Renal cortical epithelial cell (primary cell): ENCODE measurements at regions not wholly inside any gene's neighbourhood (a gene's known extent, or its start where the extent isn't known, plus 50 kb on each side); places are given as distances from the start of the nearest gene placed in this dataset.

Experiments used
- DNase-seq: peaks from one replicate; pipeline ENCODE4 v3.0.0-alpha.2; 2011; ENCODE audit warnings: low read depth

DNA sequence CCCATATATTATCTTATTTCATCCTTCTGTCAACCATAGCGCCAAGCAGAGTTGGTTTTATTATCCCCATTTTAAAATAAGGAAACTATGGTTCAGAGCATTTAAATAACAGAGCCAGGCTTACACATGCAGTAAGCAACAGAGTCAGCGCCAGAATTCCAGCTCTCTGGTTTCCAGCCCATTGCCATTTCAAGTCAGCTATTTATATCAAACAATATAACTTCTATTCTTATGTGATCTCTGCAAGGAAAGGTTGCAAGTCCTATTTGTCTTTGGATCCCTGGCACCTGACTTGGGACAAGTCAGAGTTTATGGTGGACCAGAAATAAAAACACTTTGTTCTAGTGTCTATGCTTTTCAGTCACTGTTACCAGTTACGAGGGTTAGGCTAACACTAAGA, 174.1 kb upstream of the EEA1 start:
- no peak for DNase-seq

DNA sequence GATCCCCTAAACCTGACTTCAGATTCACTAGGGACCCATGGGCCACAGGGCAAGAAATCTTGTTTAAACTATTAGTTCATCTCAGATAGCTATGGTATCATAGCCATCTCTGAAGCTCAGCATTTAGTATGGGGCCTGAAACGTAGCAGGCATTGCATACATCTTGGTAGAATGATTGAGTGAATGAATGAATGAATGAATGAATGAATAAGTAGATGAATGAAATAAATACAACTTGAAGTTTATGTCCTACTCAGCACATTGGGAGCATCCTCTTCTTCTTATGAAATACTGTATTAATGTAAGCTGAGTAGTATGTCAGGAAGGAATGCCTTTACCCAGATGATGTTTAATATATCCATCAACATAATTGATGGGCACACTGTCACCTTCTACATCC, 175.4 kb upstream of the EEA1 start:
- DNase-seq: no peak

DNA sequence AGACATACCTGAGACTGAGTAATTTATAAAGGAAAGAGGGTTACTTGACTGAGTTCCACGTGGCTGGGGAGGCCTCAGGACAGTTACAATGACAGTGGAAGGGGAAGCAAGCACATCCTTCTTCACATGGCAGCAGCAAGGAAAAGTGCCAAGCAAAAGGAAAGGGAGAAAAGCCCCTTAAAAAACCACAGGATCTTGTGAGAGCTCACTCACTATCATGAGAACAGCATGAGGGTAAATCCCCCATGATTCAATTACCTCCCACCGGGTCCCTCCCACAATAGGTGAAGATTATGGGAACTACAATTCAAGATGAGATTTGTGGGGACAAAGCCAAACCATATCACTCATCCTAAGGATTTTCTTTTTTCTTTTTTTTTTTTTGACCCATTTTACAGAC, 177.8 kb upstream of the EEA1 start:
- DNase-seq: no peak

DNA sequence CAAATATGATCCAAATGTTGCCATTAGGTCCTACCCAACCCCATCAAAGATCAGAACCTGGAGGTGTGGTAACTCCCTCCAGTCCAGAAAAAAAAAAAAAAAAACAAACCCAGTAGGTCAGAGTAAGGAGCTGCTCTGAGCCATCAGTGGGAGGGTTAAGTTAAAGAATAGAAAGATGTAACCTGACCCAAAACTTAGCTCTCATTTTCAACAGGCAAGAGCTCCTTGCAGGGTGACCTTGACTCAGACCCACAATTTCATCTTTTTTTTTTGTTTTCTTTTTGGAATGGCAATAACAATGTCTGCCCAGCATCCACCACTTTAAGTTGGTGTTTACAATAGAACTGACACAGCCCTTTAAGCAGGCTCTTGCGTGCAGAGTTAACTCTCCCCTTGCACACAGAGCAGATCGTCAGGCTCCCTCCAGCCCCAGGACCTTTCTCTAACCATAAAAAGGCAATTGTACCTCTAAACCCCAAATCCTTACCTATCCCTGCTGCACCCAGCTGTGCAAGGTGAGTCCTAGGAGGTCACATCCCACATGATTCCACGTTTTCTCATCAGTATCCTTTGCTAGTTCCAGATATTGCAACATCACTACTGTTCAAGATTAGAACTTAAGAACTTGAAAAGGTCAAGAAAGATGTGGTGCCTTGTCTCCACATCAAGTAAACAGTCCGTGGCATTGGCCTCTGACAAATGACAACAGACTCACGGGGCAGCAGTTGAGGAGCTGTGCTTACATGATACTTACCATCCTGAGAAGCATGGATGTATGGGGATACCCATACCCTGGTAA, 178.6 kb upstream of the EEA1 start:
- DNase-seq: no peak

DNA sequence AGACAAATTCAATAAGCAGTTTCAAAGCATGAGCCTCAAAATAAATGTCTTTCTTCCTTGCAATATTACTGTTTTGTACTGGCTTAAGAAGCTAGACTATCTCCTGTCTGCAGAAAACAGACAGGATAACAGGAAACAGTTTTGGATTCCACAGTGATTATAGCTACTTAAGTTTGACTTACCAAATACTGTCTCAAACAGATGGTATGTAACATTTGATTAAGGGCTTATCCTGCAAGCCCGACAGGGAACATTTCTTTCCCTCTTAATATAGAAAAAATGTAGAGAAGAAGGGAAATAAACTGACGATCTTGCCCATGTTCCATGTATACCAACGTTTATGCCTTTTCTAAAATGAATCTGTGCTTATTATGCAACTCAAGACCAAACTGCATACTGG, 179.9 kb upstream of the EEA1 start:
- no peak for DNase-seq

DNA sequence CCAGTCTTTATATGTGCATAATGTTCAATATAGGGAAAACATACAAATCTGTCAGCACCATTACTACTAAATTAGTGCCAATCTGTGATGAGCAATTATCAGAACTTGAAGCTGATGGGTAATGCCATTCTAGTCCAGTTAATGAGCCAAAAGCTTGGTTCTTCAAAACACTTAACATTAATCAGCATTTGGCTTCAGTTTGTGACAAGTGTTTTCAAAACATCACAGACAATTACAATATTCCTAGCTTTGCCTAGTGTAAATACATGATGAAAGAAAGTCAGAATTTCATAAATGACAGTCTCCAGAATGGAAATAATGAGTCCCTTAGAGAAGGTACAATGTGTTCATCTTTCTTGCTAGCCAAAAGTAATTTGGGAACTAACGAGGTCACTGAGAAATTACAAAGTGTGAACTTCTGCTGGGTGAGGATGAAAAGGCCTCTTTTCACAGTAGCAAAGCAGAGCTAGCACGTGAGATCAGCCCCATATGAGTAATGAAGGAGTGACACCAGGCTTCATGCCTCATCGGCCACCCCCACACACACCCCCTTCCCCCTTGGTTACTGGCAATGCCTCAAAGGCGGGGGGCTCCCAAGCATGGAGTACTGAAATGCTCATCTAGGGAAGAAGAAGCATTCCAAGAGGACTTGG, 180.6 kb upstream of the EEA1 start:
- peak; percentile 82 for DNase-seq

DNA sequence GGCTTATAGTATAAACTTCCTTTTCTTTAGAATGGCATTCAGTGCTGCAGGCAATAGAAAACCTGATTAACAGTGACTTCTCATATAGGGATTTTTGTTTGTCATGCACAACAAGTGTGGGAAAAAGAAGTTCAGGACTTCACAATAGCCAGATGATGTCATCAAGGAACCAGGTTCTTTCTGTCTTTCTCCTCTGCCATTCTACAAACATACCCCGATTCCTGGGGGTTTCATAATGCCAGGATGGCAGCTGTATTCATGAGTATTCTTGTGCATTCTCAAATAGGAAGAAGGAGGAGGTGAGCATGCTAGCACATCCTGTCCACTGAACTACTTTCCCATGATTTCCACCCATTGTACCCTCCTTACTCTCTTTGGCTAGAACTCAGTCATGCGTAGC, 182.7 kb upstream of the EEA1 start:
- DNase-seq: peak; percentile 84

DNA sequence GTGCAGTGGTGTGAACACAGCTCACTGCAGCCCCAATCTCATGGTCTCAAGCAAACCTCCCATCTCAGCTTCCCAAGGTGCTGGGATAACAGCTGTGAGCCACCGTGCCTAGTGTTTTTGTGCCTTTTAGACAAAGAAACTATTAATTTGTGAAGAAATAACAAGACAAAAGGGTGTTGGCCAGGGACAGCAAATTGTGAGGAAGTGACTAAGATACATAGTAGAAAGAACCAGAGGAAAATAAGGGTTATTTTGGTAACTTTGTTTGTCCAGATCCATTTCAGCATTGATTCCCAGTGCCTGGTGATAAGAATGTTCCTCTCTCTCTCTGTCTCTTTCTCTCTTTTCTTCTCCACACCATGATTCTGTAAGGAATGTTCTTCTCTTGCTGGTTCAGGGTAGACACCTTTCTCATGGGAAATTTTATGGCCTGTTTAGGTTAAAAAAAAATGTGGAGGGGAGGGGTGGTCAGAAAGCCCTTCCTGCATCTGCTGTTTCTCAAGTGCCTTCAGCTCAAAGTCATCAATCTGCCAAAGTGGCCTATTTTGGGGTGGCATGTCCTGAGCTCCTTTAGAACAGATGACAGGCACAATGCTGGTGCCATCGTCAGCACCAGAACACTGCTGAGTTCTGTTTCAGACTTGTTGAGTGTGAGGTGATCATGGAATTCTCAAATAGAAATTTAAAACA, 184.4 kb upstream of the EEA1 start:
- DNase-seq: no peak

DNA sequence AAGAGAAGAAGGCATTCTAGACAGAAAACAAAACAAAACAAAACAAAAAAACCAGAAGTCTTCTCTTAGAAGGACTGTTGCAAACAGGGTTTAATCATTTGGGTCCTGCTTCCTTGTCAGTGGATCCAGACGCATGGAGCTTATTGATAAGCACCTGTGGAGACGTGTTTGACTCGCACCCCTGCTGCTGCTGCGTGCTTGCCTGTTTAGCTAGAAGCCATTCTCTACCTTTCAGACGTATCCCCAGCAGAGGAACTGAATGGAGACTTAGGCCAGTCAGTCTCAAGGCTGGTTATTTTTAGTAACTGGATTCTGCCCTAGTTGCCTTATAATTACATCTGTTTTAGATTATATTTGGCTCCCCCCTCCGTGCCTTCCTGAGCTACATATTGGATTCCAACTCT, 186.1 kb upstream of the EEA1 start:
- no peak for DNase-seq

DNA sequence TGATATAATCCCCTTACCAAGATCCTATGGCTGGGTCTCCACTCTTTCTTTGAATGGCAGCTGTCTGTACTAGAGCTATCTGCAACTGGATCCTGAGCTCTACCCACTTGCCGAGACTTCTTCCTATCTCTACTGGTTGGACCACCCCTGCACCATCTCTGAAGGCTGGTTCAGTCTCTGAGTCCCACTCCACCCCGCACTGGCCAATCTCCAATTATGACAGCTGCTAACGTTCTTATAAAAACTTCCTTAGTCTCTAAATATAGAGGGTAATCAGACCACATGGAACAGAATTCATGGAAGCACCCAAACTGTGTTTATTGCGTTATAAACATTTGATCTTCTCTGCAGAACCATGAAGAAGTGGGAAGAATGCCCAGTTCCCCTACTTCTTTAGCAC, 186.6 kb upstream of the EEA1 start:
- no peak for DNase-seq

DNA sequence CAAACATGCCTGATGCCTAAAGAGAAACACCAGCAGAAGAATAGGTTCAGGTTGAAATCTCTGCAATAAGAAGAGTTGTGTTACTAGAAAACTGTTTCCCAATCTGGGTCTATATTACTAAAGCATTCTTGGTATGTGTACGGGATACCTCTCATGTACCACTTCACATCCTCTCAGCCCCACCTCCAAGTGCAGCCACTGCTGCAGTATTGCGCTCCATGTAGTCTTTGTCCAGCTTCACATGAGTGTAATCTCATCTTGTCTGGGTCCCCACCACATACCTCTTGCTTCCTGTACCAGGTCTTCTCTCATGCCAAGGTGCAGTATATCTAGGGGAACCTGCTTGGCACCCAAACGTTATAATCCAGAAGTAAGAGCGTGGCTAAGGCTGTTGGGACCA, 187.5 kb upstream of the EEA1 start:
- DNase-seq: no peak

DNA sequence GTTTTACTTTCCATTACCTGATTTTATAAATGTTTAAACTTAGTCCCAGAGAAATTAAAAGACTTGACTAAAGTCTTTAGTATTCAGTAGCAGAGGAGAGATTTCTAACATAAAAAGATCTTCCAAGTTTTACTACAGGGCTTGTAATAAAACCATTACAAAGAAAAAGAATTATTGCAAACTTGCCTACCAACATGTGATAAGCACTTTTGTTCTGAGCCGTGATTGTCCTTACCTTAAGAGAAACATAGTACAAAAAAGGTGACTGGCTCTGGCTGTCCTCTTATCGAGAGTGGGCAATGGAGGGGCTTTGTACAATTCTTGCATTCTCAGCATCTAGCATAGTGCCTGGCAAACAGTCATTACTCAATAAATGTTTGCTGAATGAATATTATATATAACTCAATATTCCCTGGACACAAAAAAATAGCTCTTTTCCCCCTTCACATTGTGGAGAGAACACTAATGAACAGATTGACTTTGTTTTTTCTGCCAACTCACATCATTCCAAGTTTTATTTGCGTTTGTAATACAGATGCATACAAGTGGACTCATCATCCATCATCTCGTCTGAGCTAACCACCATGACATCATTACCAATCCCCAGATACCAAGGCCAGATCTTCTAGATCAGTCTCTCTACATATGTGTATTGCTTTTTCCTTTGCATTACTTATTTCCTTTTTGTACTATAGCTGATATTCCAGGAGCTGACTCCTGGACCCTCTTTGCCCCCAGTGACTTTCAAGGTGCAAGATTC, 192.8 kb upstream of the EEA1 start:
- peak; percentile 80 for DNase-seq

DNA sequence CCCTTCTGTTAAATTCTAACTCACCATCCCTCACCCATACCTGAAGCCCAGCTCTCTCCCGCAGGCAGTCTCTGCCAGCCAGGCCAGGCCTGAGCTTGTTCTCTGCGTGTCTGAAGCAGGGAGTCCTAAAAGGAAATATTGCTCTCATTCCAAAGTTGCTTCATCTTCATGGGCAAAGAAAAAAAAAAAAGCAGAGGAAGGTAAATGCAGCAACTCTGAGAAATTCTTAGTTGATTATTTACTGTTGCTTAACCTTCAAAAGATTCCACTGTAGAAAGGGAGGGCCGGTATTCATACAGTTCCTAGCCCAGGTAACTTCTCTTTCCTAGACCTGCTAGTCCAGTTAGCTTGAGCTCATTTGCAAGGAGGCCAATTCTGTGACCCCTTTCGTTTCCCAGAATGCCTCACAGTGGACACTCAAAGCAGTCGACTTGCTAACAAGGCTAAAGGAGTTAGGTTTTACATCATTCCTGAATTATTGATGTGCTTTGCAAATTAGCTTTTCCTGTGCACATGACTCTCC, 193.5 kb upstream of the EEA1 start:
- peak; percentile 97 for DNase-seq

DNA sequence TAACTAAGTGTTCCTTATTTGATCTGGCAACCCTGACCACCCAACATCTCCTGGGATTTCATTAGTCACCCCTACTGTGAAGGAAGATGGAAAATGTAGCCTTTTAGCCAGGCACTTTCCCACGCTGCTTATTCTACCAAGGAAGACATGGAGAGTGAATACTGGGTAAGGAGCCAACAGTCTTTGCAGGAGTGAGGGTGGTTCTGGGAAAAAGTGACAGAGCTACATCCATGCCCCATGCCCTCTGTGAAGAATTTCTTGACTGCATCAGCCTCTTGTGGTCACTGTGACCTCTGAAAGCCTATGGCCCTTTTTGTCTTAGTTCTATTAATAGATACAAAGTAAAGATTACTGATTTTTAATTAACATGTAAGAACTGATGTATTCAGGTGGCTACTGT, 196.0 kb upstream of the EEA1 start:
- DNase-seq: peak; percentile 89

DNA sequence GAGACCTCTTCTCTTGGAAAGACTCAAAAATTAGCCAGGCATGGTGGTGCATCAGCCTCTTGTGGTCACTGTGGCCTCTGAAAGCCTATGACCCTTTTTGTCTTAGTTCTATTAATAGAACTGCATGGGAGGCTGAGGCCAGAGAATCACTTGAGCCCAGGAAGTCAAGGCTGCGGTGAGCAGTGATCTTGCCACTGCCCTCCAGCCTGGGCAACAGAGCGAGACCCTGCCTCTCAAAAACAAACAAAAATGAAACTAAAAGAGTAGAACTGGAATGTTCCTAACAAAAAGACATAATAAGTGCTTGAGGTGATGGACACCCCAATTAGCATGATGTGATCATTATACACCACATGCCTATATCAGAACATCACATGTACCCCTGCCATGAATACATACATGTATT, 197.0 kb upstream of the EEA1 start:
- peak; percentile 85 for DNase-seq

DNA sequence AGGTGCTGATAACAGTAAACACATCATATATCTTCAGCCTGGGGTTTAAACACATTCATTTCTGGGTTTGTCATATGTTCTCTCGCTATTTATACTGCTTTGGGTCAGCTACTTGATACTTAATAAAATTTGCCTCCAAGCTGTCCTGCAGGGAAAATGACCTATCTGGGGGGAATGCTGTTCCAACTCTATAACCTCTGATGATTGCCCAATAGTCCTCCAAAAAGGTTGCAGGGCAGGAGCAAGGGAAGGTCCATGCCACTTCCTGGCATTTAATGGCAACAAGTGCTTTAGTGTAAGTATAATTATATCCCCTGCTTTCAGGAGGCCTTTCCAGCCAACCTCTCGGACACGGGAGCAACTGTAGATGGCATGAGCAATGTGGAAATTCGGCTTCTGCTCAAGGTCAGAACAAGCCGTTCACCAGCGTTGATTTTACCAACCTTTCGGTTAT, 198.0 kb upstream of the EEA1 start:
- peak; percentile 70 for DNase-seq

DNA sequence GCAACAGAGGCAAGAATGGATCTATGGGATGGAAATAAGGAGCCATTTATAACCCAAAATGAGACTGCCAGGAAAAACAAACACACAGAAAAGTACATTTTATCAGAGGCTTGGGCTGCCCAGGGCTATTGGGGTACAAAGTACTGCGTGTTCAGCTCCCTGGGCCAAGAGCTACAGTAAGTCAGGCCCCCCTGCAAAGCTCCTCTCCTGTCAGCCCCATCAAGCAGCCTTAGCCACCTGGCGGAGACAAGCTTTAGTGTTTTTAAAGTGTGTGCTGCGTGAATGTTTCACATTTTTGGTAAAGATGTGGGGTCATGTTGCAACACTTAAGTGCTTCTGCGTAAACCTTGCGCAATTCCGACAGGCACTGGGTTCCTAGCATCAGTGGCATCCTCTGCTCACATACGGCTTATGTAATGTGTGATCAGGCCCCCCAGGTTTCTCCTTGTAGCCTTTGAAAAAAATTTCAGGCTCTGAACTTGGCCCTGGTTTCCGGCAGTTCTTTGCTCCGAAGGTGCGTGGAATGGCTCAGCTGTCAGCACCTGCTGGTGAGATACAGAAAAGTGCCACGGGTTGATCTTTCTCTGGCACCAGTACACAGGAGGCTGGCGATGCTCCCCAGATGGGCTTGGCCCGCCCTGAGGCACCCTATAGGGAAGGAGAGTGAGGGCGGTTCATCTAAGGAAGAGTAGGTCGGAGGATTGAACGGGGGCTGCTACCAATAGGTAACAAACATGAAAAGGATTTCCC, 198.7 kb upstream of the EEA1 start:
- peak; percentile 95 for DNase-seq

DNA sequence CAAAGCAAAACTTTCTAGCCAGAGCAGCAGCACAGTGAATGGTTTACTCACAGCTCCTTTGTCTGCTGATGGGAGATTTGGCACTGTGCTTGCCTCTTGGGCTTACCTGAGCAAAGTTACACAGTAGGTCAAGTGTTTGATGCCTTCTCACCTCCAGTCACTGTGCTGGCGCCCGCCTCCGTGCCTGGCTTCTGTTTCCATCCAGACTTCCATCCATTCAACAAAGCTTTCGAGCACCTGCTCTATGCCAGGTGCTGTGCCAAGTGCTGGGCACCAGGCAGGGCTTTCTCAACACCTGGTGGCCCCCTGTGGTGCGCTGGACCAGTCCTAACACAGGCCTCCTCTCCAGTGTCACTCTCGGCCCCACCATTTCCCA, 199.2 kb upstream of the EEA1 start:
- DNase-seq: no peak

DNA sequence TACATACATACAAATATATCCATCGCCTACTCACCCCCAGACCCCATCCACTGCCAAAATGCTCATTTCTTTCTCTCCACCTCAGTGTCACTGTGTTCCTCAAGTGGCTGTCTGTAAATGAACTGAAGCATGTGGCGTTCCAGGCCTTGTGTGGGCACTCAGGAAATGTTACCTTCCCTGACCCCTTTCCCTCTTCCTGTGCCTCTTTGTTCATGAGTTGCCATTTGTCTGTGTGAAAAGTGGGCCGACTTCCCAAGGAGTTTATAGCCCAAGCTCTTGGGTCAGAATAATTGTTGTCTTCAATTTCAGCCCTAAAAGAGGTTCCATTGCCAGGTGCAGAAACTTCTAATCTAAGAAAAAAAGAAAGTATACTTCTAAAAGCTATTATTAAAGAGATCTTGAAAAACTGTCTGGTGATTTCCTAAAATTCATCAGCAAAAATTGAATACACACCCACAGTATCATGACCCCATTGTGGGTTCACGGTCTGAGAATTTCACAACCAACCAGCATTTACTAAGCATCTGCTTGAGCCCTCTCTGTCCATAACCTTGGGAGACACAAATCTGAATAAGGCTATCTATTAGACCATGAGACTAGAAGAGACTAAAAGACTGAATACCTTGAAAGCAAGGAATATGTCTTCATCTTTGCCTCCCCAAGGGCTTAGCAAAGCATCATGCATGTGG, 201.4 kb upstream of the EEA1 start:
- DNase-seq: no peak

DNA sequence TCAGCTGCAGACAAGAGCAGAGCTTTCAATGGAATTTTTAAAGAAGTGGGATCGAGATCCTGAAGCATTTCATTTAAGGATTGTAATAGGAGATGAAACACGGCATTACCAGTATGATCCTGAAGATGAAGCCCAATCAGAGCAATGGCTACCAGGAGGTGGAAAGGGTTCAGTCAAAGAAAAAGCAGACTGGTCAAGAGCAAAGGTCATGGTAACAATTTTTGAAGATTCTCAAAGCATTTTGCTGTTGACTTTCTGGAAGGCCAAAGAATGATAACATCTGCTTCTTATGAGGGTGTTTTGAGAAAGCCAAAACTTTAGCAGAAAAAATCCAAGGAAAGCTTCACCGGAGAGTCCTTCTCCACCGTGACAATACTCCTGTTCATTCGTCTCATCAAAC, 204.3 kb upstream of the EEA1 start:
- DNase-seq: no peak
